NCI-H69 (cell line): ENCODE measurements at regions not wholly inside any gene's neighbourhood (a gene's known extent, or its start where the extent isn't known, plus 50 kb on each side); places are given as distances from the start of the nearest gene placed in this dataset.

Experiments used
- DNase-seq: peaks from one replicate; lab custom pipeline; 2025; lab: John Stamatoyannopoulos, UW

GRCh38 chr7:106808967-106809635 is 56.0 kb upstream of the PIK3CG start:
- no peak for DNase-seq

- DNase-seq = no peak
Observed at GRCh38 chr7:106811472-106811871, 53.6 kb upstream of the PIK3CG start.

GRCh38 chr7:106812027-106812643 is 52.9 kb upstream of the PIK3CG start:
- no peak for DNase-seq

- no peak for DNase-seq
Observed at GRCh38 chr7:106813705-106814305, 51.3 kb upstream of the PIK3CG start.

- DNase-seq = no peak
Observed at GRCh38 chr7:106814887-106815286, 50.2 kb upstream of the PIK3CG start.
